ENCODE measurements at regions not wholly inside any gene's neighbourhood (a gene's known extent, or its start where the extent isn't known, plus 50 kb on each side); places are given as distances from the start of the nearest gene placed in this dataset.

- TF ChIP-seq USF2 (IDR thresholded peaks at IDR 0.05; ENCODE audit: low read depth, low read length): no peak
- no peak for TF ChIP-seq RCOR1 (IDR thresholded peaks at IDR 0.05; ENCODE audit: insufficient replicate concordance, low read length)
Observed at GRCh38 chr14:23865502-23865901, 88.1 kb upstream of the DHRS4 start.

All from IMR-90 (cell line).